ENCODE measurements at regions not wholly inside any gene's neighbourhood (a gene's known extent, or its start where the extent isn't known, plus 50 kb on each side); places are given as distances from the start of the nearest gene placed in this dataset.

- no peaks in the 10 kb centered on the region for H3K27me3 ChIP-seq (ENCODE audit: insufficient read depth, low read length)
- POLR2A ChIA-PET: no interaction called here
- H3K4me3 ChIP-seq (replicated peaks in 1 of 2; ENCODE audit: low read depth in 1 of 2, low read length in 2 of 2): no peak overlapping the region
- no peaks in the 10 kb centered on the region for H3K9me2 ChIP-seq (ENCODE audit: insufficient read depth)
- CTCF ChIA-PET: no interaction called here
- ATAC-seq (no peak), DNase-seq (ENCODE audit: low read depth, low spot score) (no peak)
- intact Hi-C loops (cut with micrococcal nuclease): no loop called here
- no peaks in the 10 kb centered on the region for H3K36me3 ChIP-seq (ENCODE audit: control insufficient read depth in 1 of 2, insufficient read depth in 2 of 2, low read length in 2 of 2)
- H3K27ac ChIP-seq (ENCODE audit: low read depth, low read length): no peak overlapping the region
- no peak overlapping the region for H2AFZ ChIP-seq (ENCODE audit: low read depth, low read length, poor library complexity, severe bottlenecking)
- H3K4me2 ChIP-seq (ENCODE audit: low read length): no peak overlapping the region
- BruUV-seq (replicated peaks): no TSS peak
- no peaks in the 10 kb centered on the region for H3K79me2 ChIP-seq (ENCODE audit: insufficient read depth, low read length)
- TF ChIP-seq ATF3 (IDR thresholded peaks at IDR 0.05) (no peak), TCF7L2 (IDR thresholded peaks at IDR 0.05; ENCODE audit: borderline replicate concordance, extremely low read depth, insufficient read depth, insufficient read length) (no peak), RAD21 (IDR thresholded peaks at IDR 0.05; ENCODE audit: low read depth) (no peak), EZH2phosphoT487 (IDR thresholded peaks at IDR 0.05; ENCODE audit: borderline replicate concordance) (no peak), SRF (IDR thresholded peaks at IDR 0.05; ENCODE audit: low read depth) (no peak), ELF1 (IDR thresholded peaks at IDR 0.05; ENCODE audit: borderline replicate concordance, low read depth) (no peak), JUND (IDR thresholded peaks at IDR 0.05) (no peak), EZH2 (IDR thresholded peaks at IDR 0.05) (no peak), FOSL1 (IDR thresholded peaks at IDR 0.05; ENCODE audit: low read depth) (no peak), CBX3 (IDR thresholded peaks at IDR 0.05; ENCODE audit: low read depth) (no peak), POLR2A (IDR thresholded peaks at IDR 0.05; ENCODE audit: borderline replicate concordance, extremely low read depth, insufficient read depth, insufficient read length) (no peak), ZFX (IDR thresholded peaks at IDR 0.05) (no peak), CEBPB (IDR thresholded peaks at IDR 0.05; ENCODE audit: low read depth) (no peak), ZNF274 (IDR thresholded peaks at IDR 0.05; ENCODE audit: low read depth, low read length) (no peak), EGR1 (IDR thresholded peaks at IDR 0.05; ENCODE audit: low read depth) (no peak), MAX (IDR thresholded peaks at IDR 0.05) (no peak)
- TF ChIP-seq, protein P1, sequence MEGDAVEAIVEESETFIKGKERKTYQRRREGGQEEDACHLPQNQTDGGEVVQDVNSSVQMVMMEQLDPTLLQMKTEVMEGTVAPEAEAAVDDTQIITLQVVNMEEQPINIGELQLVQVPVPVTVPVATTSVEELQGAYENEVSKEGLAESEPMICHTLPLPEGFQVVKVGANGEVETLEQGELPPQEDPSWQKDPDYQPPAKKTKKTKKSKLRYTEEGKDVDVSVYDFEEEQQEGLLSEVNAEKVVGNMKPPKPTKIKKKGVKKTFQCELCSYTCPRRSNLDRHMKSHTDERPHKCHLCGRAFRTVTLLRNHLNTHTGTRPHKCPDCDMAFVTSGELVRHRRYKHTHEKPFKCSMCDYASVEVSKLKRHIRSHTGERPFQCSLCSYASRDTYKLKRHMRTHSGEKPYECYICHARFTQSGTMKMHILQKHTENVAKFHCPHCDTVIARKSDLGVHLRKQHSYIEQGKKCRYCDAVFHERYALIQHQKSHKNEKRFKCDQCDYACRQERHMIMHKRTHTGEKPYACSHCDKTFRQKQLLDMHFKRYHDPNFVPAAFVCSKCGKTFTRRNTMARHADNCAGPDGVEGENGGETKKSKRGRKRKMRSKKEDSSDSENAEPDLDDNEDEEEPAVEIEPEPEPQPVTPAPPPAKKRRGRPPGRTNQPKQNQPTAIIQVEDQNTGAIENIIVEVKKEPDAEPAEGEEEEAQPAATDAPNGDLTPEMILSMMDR (IDR thresholded peaks at IDR 0.05 in 2 of 3, conservative IDR thresholded peaks at IDR 0.05 in 1 of 3; ENCODE audit: borderline replicate concordance in 1 of 3, insufficient read depth in 1 of 3, low read depth in 2 of 3, low read length in 2 of 3): no peak
- TF ChIP-seq, protein P2, sequence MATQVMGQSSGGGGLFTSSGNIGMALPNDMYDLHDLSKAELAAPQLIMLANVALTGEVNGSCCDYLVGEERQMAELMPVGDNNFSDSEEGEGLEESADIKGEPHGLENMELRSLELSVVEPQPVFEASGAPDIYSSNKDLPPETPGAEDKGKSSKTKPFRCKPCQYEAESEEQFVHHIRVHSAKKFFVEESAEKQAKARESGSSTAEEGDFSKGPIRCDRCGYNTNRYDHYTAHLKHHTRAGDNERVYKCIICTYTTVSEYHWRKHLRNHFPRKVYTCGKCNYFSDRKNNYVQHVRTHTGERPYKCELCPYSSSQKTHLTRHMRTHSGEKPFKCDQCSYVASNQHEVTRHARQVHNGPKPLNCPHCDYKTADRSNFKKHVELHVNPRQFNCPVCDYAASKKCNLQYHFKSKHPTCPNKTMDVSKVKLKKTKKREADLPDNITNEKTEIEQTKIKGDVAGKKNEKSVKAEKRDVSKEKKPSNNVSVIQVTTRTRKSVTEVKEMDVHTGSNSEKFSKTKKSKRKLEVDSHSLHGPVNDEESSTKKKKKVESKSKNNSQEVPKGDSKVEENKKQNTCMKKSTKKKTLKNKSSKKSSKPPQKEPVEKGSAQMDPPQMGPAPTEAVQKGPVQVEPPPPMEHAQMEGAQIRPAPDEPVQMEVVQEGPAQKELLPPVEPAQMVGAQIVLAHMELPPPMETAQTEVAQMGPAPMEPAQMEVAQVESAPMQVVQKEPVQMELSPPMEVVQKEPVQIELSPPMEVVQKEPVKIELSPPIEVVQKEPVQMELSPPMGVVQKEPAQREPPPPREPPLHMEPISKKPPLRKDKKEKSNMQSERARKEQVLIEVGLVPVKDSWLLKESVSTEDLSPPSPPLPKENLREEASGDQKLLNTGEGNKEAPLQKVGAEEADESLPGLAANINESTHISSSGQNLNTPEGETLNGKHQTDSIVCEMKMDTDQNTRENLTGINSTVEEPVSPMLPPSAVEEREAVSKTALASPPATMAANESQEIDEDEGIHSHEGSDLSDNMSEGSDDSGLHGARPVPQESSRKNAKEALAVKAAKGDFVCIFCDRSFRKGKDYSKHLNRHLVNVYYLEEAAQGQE (IDR thresholded peaks at IDR 0.05; ENCODE audit: low read depth): no peak
- TF ChIP-seq, protein P3, sequence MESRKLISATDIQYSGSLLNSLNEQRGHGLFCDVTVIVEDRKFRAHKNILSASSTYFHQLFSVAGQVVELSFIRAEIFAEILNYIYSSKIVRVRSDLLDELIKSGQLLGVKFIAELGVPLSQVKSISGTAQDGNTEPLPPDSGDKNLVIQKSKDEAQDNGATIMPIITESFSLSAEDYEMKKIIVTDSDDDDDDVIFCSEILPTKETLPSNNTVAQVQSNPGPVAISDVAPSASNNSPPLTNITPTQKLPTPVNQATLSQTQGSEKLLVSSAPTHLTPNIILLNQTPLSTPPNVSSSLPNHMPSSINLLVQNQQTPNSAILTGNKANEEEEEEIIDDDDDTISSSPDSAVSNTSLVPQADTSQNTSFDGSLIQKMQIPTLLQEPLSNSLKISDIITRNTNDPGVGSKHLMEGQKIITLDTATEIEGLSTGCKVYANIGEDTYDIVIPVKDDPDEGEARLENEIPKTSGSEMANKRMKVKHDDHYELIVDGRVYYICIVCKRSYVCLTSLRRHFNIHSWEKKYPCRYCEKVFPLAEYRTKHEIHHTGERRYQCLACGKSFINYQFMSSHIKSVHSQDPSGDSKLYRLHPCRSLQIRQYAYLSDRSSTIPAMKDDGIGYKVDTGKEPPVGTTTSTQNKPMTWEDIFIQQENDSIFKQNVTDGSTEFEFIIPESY (IDR thresholded peaks at IDR 0.05; ENCODE audit: extremely low read depth, insufficient replicate concordance, low read length): no peak
- no peak overlapping the region for H3K9ac ChIP-seq (ENCODE audit: low read length)
- H4K20me1 ChIP-seq (ENCODE audit: insufficient read depth): no peaks in the 10 kb centered on the region
- H3K9me3 ChIP-seq (ENCODE audit: control insufficient read depth in 1 of 2, insufficient read depth in 1 of 2, low read depth in 1 of 2, low read length in 2 of 2): no peaks in the 10 kb centered on the region
- no peaks in the 10 kb centered on the region for H3K4me1 ChIP-seq (ENCODE audit: control insufficient read depth in 1 of 2, insufficient read depth in 2 of 2, low read length in 2 of 2)
- RAD21 ChIA-PET (ENCODE audit: low non-redundant PET in 1 of 2, low total read pairs in 2 of 2, uncharacterized antibody in 2 of 2, unreplicated experiment in 2 of 2): no interaction called here
These were observed 256.6 kb upstream of the ACVR2A start for GRCh38 chr2:147588191-147588590.
